GM12878 (cell line): ENCODE measurements at regions not wholly inside any gene's neighbourhood (a gene's known extent, or its start where the extent isn't known, plus 50 kb on each side); places are given as distances from the start of the nearest gene placed in this dataset.

Experiments used
- ATAC-seq: fragments of 200-7000 bp; cut with Tn5 transposase; 3 replicates; pipeline ENCODE4 v1.9.1; 2020; ENCODE audit warnings: mild to moderate bottlenecking, moderate library complexity
- BruUV-seq: library from RNA; stranded (reverse); fragments of 400-500 nt; replicated peaks from 2 replicates; lab custom pipeline; 2021; lab: Mats Ljungman, UMichigan
- CTCF ChIA-PET: fragments of 300-600 bp; sonication (Branson Sonifier 250); formaldehyde crosslinking; extraction: SDS; loops from one replicate; lab custom pipeline; 2021; ENCODE audit warnings: inconsistent platforms; lab: Yijun Ruan, JAX
- POLR2A ChIA-PET: fragments of 350-600 bp; formaldehyde crosslinking; extraction: SDS; loops from one replicate; lab custom pipeline; 2021; ENCODE audit warnings: inconsistent platforms; lab: Charles Lee
- RAD21 ChIA-PET: fragments of 300-600 bp; sonication (Branson Sonifier 250); formaldehyde crosslinking; loops from one replicate; lab custom pipeline; 2023; ENCODE audit warnings: antibody characterized with exemption; ENCODE audit not compliant: unreplicated experiment; lab: Charles Lee
- SMC1A ChIA-PET: fragments of 300-600 bp; sonication (Branson Sonifier 250); formaldehyde crosslinking; loops from one replicate; lab custom pipeline; 2023; ENCODE audit not compliant: unreplicated experiment, uncharacterized antibody; lab: Charles Lee
- DNase-seq: peaks from one replicate; pipeline ENCODE4 v3.0.0-alpha.2; 2011; ENCODE audit warnings: low read depth, low spot score
- FAIRE-seq: peaks from 3 replicates; lab custom pipeline; 2011; peaks lifted over from hg19 to GRCh38; lab: Jason Lieb, UNC
- H2AFZ ChIP-seq: 2 replicates; pipeline ENCODE4 v1.6.0; 2011; ENCODE audit warnings: low read depth, low read length, control low read depth; ENCODE audit not compliant: control insufficient read depth
- H3K27ac ChIP-seq: 2 replicates; pipeline ENCODE4 v1.5.1; 2011; ENCODE audit warnings: control low read depth; ENCODE audit not compliant: control insufficient read depth, insufficient read depth
- H3K27me3 ChIP-seq, 2 experiments: replicated peaks in 1 of 2; 2 replicates each; pipeline versions ENCODE4 v1.6.0 to v1.6.1; 2011; ENCODE audit warnings: low read length in 1 of 2; ENCODE audit not compliant: control insufficient read depth in 2 of 2, insufficient read depth in 2 of 2
- H3K36me3 ChIP-seq, 2 experiments: 2 replicates each; pipeline ENCODE4 v1.5.1; 2011; ENCODE audit warnings: low read length in 1 of 2; ENCODE audit not compliant: control insufficient read depth in 2 of 2, insufficient read depth in 2 of 2
- H3K4me1 ChIP-seq: 2 replicates; pipeline ENCODE4 v1.6.1; 2011; ENCODE audit warnings: mild to moderate bottlenecking, low read length, moderate library complexity, mixed read lengths; ENCODE audit not compliant: control insufficient read depth, insufficient read depth
- H3K4me2 ChIP-seq: 2 replicates; pipeline ENCODE4 v1.6.0; 2011; ENCODE audit warnings: control low read depth; ENCODE audit not compliant: control insufficient read depth, insufficient read depth
- H3K4me3 ChIP-seq: fragments of 200-600 bp; sonication (generic); 2 replicates; pipeline ENCODE4 v1.5.1; 2016
- H3K79me2 ChIP-seq: 2 replicates; pipeline ENCODE4 v1.6.0; 2011; ENCODE audit warnings: low read length; ENCODE audit not compliant: control insufficient read depth, insufficient read depth
- H3K9ac ChIP-seq: 2 replicates; pipeline ENCODE4 v1.8.0; 2011; ENCODE audit warnings: low read length, control low read depth, mixed read lengths; ENCODE audit not compliant: control insufficient read depth, insufficient read depth
- H3K9me3 ChIP-seq: replicated peaks from 3 replicates; pipeline ENCODE4 v1.5.1; 2011; ENCODE audit warnings: mild to moderate bottlenecking, low read length; ENCODE audit not compliant: control insufficient read depth, insufficient read depth
- H4K20me1 ChIP-seq: 2 replicates; pipeline ENCODE4 v1.6.0; 2011; ENCODE audit not compliant: control insufficient read depth, insufficient read depth
- GATAD2B ChIP-seq: fragments of 450-650 bp; conservative IDR thresholded peaks from 2 replicates; pipeline ENCODE4 v1.6.1; 2017; ENCODE audit warnings: low read depth, mild to moderate bottlenecking, moderate library complexity
- HDAC6 ChIP-seq: fragments of 200-600 bp; sonication (generic); IDR thresholded peaks from one replicate; pipeline ENCODE4 v1.8.0; 2017; ENCODE audit warnings: antibody characterized with exemption; ENCODE audit not compliant: unreplicated experiment
- MLLT1 ChIP-seq: fragments of 450-650 bp; IDR thresholded peaks from 2 replicates; pipeline ENCODE4 v1.6.1; 2016; ENCODE audit warnings: mild to moderate bottlenecking
- MTA2 ChIP-seq: fragments of 450-650 bp; IDR thresholded peaks from 2 replicates; pipeline ENCODE4 v1.6.1; 2016; ENCODE audit warnings: low read depth, mild to moderate bottlenecking, moderate library complexity
- NKRF ChIP-seq: fragments of 450-650 bp; conservative IDR thresholded peaks from 2 replicates; pipeline ENCODE4 v1.6.1; 2017; ENCODE audit warnings: mild to moderate bottlenecking, moderate library complexity
- NR2F1 ChIP-seq: fragments of 450-650 bp; conservative IDR thresholded peaks from 2 replicates; pipeline ENCODE4 v1.6.1; 2017; ENCODE audit warnings: mild to moderate bottlenecking
- RELA ChIP-seq: fragments of 450-650 bp; IDR thresholded peaks from 2 replicates; pipeline ENCODE4 v1.8.0; 2014; ENCODE audit warnings: borderline replicate concordance; ENCODE audit not compliant: partially characterized antibody
- TAF1 ChIP-seq: IDR thresholded peaks from 2 replicates; pipeline ENCODE4 v1.6.1; 2011; ENCODE audit warnings: mild to moderate bottlenecking, low read depth, low read length, borderline replicate concordance
- ZNF217 ChIP-seq: fragments of 450-650 bp; IDR thresholded peaks from 2 replicates; pipeline ENCODE4 v1.6.1; 2017; ENCODE audit warnings: antibody characterized with exemption, mild to moderate bottlenecking
- ZNF274 ChIP-seq: IDR thresholded peaks from one replicate; pipeline ENCODE4 v1.8.0; 2011; ENCODE audit not compliant: insufficient read length, insufficient read depth
- WGBS: methylation state at CpG from one replicate; pipeline ENCODE4 v1.1.6; 2016; ENCODE audit warnings: low lambda C conversion rate; ENCODE audit not compliant: insufficient replicate concordance, insufficient coverage; ENCODE audit errors: missing lambda C conversion rate; 5-methylcytosine and 5-hydroxymethylcytosine counted together
- in situ Hi-C: fragments of 300-500 bp; cut with MboI; formaldehyde crosslinking; loops from 9 replicates; pipeline ENCODE4 v1.14.3; 2018; ENCODE audit warnings: mixed read lengths
- intact Hi-C: fragments of 100-400 bp; cut with micrococcal nuclease; formaldehyde crosslinking; loops from one replicate; pipeline ENCODE4 v1.14.2; 2022; ENCODE audit not compliant: unreplicated experiment
- TF ChIP-seq, protein P1 (sequence below): IDR thresholded peaks from 2 replicates; pipeline ENCODE4 v1.6.1; 2012; ENCODE audit warnings: mild to moderate bottlenecking, low read depth, low read length

DNA sequence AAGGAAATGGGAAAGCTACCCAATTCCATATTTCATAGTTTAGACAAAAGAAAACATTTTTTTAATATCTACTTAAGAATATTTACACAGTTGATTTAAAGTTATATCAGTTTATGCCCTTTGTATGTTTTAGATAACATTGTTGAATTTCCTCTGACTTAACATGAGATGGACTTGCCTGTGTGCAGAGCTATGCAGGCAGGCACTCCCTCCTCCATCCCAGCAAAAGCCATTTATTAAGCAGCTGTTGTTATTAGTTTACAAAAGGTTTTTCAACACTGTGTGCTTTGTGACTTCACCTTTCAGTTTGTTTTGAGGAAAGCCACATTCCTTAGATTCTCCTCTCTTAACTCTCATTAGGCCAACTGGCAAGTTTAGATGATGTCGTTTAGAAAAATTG lies 337.5 kb upstream of the PDE3A start:
- Histone ChIP-seq H3K9me3 (no peaks in the 10 kb centered on the region), H3K4me2 (no peak overlapping the region)
- no TSS peak for BruUV-seq
- RAD21 ChIA-PET = interaction anchor here (0.8 kb wide), 1 partner anchor 9 kb away, joined by 3 read pairs; no protein-coding TSS in a partner anchor
- WGBS = 39% methylated on average over 1 of the region's 1 CpG
- TF ChIP-seq MTA2 (no peak), MLLT1 (no peak), GATAD2B (no peak), ZNF217 (no peak), NR2F1 (no peak), RELA (no peak), HDAC6 (no peak), ZNF274 (no peak), NKRF (no peak), TAF1 (no peak)
- TF ChIP-seq, protein P1, sequence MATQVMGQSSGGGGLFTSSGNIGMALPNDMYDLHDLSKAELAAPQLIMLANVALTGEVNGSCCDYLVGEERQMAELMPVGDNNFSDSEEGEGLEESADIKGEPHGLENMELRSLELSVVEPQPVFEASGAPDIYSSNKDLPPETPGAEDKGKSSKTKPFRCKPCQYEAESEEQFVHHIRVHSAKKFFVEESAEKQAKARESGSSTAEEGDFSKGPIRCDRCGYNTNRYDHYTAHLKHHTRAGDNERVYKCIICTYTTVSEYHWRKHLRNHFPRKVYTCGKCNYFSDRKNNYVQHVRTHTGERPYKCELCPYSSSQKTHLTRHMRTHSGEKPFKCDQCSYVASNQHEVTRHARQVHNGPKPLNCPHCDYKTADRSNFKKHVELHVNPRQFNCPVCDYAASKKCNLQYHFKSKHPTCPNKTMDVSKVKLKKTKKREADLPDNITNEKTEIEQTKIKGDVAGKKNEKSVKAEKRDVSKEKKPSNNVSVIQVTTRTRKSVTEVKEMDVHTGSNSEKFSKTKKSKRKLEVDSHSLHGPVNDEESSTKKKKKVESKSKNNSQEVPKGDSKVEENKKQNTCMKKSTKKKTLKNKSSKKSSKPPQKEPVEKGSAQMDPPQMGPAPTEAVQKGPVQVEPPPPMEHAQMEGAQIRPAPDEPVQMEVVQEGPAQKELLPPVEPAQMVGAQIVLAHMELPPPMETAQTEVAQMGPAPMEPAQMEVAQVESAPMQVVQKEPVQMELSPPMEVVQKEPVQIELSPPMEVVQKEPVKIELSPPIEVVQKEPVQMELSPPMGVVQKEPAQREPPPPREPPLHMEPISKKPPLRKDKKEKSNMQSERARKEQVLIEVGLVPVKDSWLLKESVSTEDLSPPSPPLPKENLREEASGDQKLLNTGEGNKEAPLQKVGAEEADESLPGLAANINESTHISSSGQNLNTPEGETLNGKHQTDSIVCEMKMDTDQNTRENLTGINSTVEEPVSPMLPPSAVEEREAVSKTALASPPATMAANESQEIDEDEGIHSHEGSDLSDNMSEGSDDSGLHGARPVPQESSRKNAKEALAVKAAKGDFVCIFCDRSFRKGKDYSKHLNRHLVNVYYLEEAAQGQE = no peak
- TF ChIP-seq, all 136 proteins: peak for 0
- Histone ChIP-seq H3K4me3 (no peak overlapping the region), H3K9ac (no peak overlapping the region), H3K27ac (no peak overlapping the region), H2AFZ (no peak overlapping the region), H4K20me1 (no peaks in the 10 kb centered on the region), H3K4me1 (no peaks in the 10 kb centered on the region), H3K27me3 (no peaks in the 10 kb centered on the region), H3K79me2 (no peaks in the 10 kb centered on the region), H3K36me3 (no peaks in the 10 kb centered on the region)
- ChIA-PET SMC1A (interaction anchor here (1.3 to 1.6 kb wide), 2 partner anchors 9 to 137 kb away, joined by 3 to 5 read pairs; no protein-coding TSS in a partner anchor), POLR2A (no interaction called here), CTCF (no interaction called here)
- in situ Hi-C loops = no loop called here
- intact Hi-C loops = no loop called here
- DNase-seq = no peak
- ATAC-seq = no peak
- no peak for FAIRE-seq
